ENCODE measurements at regions not wholly inside any gene's neighbourhood (a gene's known extent, or its start where the extent isn't known, plus 50 kb on each side); places are given as distances from the start of the nearest gene placed in this dataset.

GRCh38 chr1:228809621-228810394, 74.5 kb downstream of the RHOU start:
- Histone ChIP-seq H3K4me3 (no peak overlapping the region; the same call in 1 of the 2 replicates), H3K9me2 (ENCODE audit: insufficient read depth) (peaks cover 5% of the 10 kb centered on the region; the same call in 1 of the 2 replicates), H3K27ac (ENCODE audit: low read depth) (no peak overlapping the region), H3K4me1 (ENCODE audit: insufficient read depth) (peaks cover 37% of the 10 kb centered on the region), H3F3A (replicated peaks; ENCODE audit: low read depth) (no peaks in the 10 kb centered on the region), H3K36me3 (ENCODE audit: insufficient read depth) (no peaks in the 10 kb centered on the region), H3K4me2 (peak overlapping the region; percentile 68), H3K27me3 (ENCODE audit: insufficient read depth) (no peaks in the 10 kb centered on the region), H4K20me1 (replicated peaks; ENCODE audit: insufficient read depth) (no peaks in the 10 kb centered on the region), H2AFZ (no peak overlapping the region), H3K79me2 (replicated peaks; ENCODE audit: insufficient read depth) (no peaks in the 10 kb centered on the region)
- Mint-ChIP-seq H3K27me3 (ENCODE audit: insufficient read depth, low read depth, poor library complexity) (peaks cover 8% of the 10 kb centered on the region), H3K9me3 (no peaks in the 10 kb centered on the region; the same call in 2 of the 3 replicates), H3K4me3 (no peak overlapping the region; the same call in 1 of the 3 replicates), H3K27ac (0 out of 2 replicates have a peak overlapping the region, but pooled peaks have one; percentile 6), H3K36me3 (ENCODE audit: low read depth) (no peaks in the 10 kb centered on the region; the same call in 2 of the 3 replicates), H3K4me1 (peaks cover 43% of the 10 kb centered on the region)
- ATAC-seq, result peak; percentile 77
- TF ChIP-seq ETS1 (IDR thresholded peaks at IDR 0.05) (no peak), ZNF331 (CRISPR knock-in tag; IDR thresholded peaks at IDR 0.05; ENCODE audit: low read depth) (no peak), REST (IDR thresholded peaks at IDR 0.05; ENCODE audit: unreplicated experiment) (no peak), EZH2 (IDR thresholded peaks at IDR 0.05; ENCODE audit: low read depth, unreplicated experiment) (no peak), EZH2phosphoT487 (IDR thresholded peaks at IDR 0.05; ENCODE audit: unreplicated experiment) (no peak), POLR2AphosphoS5 (IDR thresholded peaks at IDR 0.05; ENCODE audit: low read depth) (no peak), ZNF462 (CRISPR knock-in tag; IDR thresholded peaks at IDR 0.05) (no peak), CTCF (conservative IDR thresholded peaks at IDR 0.05; ENCODE audit: low read depth in 2 of 2) (no peak), ZNF114 (CRISPR knock-in tag; IDR thresholded peaks at IDR 0.05) (no peak), JUNB (IDR thresholded peaks at IDR 0.05; ENCODE audit: unreplicated experiment) (no peak), NANOG (IDR thresholded peaks at IDR 0.05; ENCODE audit: borderline replicate concordance) (no peak), STAT1 (IDR thresholded peaks at IDR 0.05; ENCODE audit: unreplicated experiment) (no peak), CREB1 (CRISPR knock-in tag; IDR thresholded peaks at IDR 0.05; ENCODE audit: low read depth) (no peak)
- peak; percentile 33 for DNase-seq (ENCODE audit: low spot score)

Data from GM23338 (cell line).